SKM-1 treated with dmso at 0.1 percent for 144 hours (cell line): ENCODE measurements at regions not wholly inside any gene's neighbourhood (a gene's known extent, or its start where the extent isn't known, plus 50 kb on each side); places are given as distances from the start of the nearest gene placed in this dataset.
"Not testable (repeated sequence)": the region's sequence is repeated elsewhere in the genome, so short reads cannot be mapped to it uniquely, and the experiment has no call there.

Experiments used
- DNase-seq: peaks from one replicate; lab custom pipeline; 2025; ENCODE audit not compliant: unreplicated experiment; lab: John Stamatoyannopoulos, UW

GRCh38 chr10:114872519-114873087 is 51.0 kb downstream of the FHIP2A start:
- DNase-seq = no peak

DNA sequence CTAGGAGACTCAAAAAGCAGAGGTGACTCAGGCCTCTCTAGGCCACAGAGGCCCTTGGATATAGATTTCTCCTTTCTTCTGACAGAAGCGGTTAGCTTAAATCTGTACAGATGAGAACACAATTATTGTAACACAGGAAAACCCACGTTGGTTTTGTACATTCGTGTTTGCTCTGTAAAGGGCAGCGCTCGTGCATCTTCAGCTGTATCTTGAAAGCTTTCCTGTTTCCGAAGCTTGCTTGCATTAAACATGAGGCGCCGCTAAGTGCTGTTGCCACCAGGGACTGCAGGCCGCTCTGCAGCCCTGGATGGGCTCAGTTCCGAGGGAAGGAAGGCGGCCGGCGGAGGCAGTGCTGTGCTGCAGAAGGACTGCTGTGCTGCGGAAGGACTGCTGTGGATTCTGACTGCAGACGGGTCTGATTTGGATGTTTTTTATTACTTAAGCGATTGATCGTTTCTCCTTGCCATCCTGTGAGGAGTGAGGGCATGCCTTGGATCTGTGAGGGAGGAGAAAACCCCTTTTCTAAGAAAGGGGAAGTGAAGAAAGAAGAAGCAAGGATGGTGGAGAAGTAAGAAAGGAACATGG is 53.3 kb downstream of the FHIP2A start:
- no peak for DNase-seq

DNA sequence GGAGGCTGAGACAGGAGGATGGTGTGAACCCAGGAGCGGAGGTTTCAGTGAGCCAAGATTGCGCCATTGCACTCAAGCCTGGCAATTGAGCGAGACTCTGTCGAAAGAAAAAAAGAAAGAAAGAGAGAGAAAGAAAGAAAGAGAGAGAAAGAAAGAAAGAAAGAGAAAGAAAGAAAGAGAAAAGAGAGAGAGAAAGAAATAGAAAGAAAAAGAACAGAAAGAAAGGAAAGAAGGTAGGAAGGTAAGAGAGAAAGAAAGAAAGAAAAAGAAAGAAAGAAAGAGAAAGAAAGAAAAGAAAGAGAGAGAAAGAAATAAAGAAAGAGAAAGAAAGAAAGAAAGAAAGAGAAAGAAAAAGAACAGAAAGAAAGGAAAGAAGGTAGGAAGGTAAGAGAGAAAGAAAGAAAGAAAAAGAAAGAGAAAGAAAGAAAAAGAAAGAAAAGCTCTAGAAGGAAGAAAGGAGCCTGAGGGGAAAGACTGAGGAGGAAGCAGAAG is 54.1 kb downstream of the FHIP2A start:
- DNase-seq = not testable (repeated sequence)

GRCh38 chr10:114876169-114876568 is 54.6 kb downstream of the FHIP2A start:
- DNase-seq = no peak

- peak; percentile 65 for DNase-seq
Measured at GRCh38 chr10:114876602-114877300, 55.2 kb downstream of the FHIP2A start.

GRCh38 chr10:114877301-114877644 is 55.7 kb downstream of the FHIP2A start:
- DNase-seq = no peak

DNA sequence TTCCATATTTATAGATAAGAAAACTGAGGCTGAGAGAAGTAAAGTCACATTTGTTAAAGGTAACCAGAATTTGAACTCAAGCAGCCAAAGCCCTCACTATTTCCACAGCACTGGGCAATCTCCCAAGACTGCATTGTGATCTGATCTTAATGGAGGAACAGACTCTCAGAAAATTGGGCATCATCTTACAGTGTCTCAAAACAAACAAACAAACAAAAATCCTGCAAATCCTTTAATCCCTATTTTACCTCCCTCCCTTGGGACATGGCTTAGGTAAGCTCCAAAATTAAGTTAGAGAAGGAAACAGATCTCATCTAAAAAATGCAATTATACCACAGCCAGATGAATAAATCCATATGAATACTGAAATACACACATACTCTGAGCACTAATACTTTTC is 57.5 kb downstream of the FHIP2A start:
- DNase-seq = no peak

GRCh38 chr10:114879541-114880158 is 58.1 kb downstream of the FHIP2A start:
- DNase-seq = peak; percentile 8

GRCh38 chr10:114881417-114881816 is 56.6 kb upstream of the TRUB1 start:
- DNase-seq = no peak

DNA sequence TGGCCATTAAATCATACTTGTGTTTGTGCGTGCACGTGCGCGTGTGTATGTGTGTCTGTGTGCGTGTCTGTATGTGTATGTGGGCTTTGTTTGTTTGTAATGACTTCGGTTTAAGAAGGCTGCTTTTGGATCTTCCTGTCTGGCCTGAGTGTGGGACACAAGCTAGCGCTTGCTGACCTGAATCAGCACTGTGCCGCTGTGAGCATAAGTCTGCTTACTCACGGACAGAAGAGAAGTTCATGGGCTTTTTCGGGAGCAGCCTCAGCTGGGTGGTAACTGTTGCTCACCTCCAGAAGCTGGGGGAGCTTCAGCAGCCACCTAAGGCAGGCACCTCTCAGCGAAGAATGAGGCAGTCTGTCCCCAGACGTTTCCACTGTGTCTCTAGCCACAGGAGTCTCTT is 56.1 kb upstream of the TRUB1 start:
- no peak for DNase-seq

- DNase-seq = no peak
Measured at GRCh38 chr10:114885443-114885842, 52.6 kb upstream of the TRUB1 start.
